Type B pancreatic cell (in vitro differentiated cells): ENCODE measurements at regions not wholly inside any gene's neighbourhood (a gene's known extent, or its start where the extent isn't known, plus 50 kb on each side); places are given as distances from the start of the nearest gene placed in this dataset.

Experiments used
- DNase-seq: peaks from one replicate; pipeline ENCODE4 v3.0.0; 2021; ENCODE audit warnings: mixed read lengths; ENCODE audit not compliant: unreplicated experiment; ENCODE audit errors: extremely low spot score
- H3K27ac Mint-ChIP-seq: 2 replicates; pipeline ENCODE4 v1.8.0; 2021; ENCODE audit warnings: mild to moderate bottlenecking, mixed read lengths
- H3K27me3 Mint-ChIP-seq: 2 replicates; pipeline ENCODE4 v1.8.0; 2021; ENCODE audit warnings: mixed read lengths
- H3K36me3 Mint-ChIP-seq: 2 replicates; pipeline ENCODE4 v1.8.0; 2021; ENCODE audit warnings: mixed read lengths
- H3K4me1 Mint-ChIP-seq: one replicate; pipeline ENCODE4 v1.8.0; 2021; ENCODE audit warnings: mixed read lengths; ENCODE audit not compliant: unreplicated experiment
- H3K4me3 Mint-ChIP-seq: 2 replicates; pipeline ENCODE4 v1.8.0; 2021; ENCODE audit warnings: mild to moderate bottlenecking, mixed read lengths
- H3K9me3 Mint-ChIP-seq: 2 replicates; pipeline ENCODE4 v1.8.0; 2021; ENCODE audit warnings: mixed read lengths
- CTCF ChIP-seq: fragments of 200-600 bp; sonication (generic); conservative IDR thresholded peaks from 2 replicates; pipeline ENCODE4 v1.5.0; 2021; ENCODE audit warnings: antibody characterized with exemption, mild to moderate bottlenecking

- Mint-ChIP-seq H3K4me1 (no peaks in the 10 kb centered on the region), H3K27ac (no peak overlapping the region), H3K36me3 (no peaks in the 10 kb centered on the region), H3K9me3 (no peaks in the 10 kb centered on the region), H3K4me3 (no peak overlapping the region), H3K27me3 (no peaks in the 10 kb centered on the region)
- no peak for DNase-seq
- no peak for TF ChIP-seq CTCF
Observed at GRCh38 chr1:191592907-191593306, 565.4 kb upstream of the RGS18 start.

DNA sequence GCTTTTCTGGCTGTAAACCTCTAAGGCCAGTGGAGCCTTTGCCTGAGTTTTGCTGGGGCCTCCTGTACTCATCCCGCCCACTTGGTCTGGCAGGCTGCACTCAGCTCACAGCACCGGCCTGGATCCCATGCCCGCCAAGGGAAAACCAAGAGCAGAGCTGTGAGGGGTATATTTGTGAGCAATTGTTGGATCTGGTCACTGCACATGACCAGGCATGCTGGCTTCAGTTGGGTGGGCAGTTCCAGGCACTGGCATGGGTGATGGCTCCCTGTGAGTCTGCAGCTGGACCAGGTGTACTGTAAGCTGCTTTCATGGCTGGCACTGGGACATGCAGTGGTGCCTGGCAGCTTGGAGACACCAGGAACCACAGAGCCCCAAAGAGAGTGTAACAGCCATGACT is 563.1 kb upstream of the RGS18 start:
- Mint-ChIP-seq H3K27ac (no peak overlapping the region), H3K4me3 (no peak overlapping the region), H3K27me3 (no peaks in the 10 kb centered on the region), H3K9me3 (no peaks in the 10 kb centered on the region), H3K4me1 (no peaks in the 10 kb centered on the region), H3K36me3 (no peaks in the 10 kb centered on the region)
- no peak for DNase-seq
- TF ChIP-seq CTCF: no peak

DNA sequence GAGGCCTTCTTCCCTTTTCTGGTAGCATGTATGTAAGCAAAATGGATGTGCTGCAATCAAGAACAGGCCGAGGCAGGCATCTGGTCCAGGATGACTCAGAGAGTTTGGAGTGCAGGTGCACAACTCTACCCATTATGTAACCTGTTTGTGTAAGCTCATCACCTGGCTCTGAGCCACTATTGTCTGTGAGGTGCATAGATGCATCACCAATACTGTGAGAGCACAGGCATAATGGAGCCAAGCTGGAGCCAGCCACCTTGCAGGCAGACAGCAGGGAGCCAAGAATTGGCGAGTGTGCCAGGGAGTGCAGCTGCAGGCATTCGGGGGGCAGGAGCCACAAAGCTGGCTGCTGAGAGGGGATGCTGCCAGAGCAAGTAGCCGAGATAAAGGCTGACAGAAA is 549.9 kb upstream of the RGS18 start:
- H3K27me3 Mint-ChIP-seq: no peaks in the 10 kb centered on the region

DNA sequence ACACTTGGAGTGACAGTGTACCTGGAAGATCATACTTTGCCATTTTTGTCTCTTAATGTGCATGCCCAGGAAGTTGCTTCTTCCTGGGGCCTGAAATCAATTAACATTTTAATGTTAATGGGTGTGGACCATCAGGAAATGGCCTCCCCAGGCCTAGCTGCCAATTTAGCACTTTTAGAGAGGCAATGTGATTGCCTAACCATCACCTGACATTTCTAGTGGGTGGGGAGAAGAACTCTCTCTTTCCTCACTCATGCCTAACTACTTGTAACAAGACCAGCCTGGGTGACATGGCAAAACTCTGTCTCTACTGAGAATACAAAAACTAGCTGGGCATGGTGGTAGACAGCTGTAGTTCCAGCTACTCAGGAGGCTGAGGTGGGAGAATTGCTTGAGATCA is 549.0 kb upstream of the RGS18 start:
- DNase-seq: no peak
- Mint-ChIP-seq H3K9me3 (no peaks in the 10 kb centered on the region), H3K27ac (no peak overlapping the region), H3K27me3 (no peaks in the 10 kb centered on the region), H3K4me3 (no peak overlapping the region), H3K36me3 (no peaks in the 10 kb centered on the region), H3K4me1 (no peaks in the 10 kb centered on the region)
- no peak for TF ChIP-seq CTCF

More for the DNA sequence above, 549.9 kb upstream of the RGS18 start:
- TF ChIP-seq CTCF: no peak
- no peaks in the 10 kb centered on the region for H3K36me3 Mint-ChIP-seq
- no peak overlapping the region for H3K27ac Mint-ChIP-seq
- no peak overlapping the region for H3K4me3 Mint-ChIP-seq
- no peaks in the 10 kb centered on the region for H3K4me1 Mint-ChIP-seq
- no peaks in the 10 kb centered on the region for H3K9me3 Mint-ChIP-seq
- DNase-seq: no peak

DNA sequence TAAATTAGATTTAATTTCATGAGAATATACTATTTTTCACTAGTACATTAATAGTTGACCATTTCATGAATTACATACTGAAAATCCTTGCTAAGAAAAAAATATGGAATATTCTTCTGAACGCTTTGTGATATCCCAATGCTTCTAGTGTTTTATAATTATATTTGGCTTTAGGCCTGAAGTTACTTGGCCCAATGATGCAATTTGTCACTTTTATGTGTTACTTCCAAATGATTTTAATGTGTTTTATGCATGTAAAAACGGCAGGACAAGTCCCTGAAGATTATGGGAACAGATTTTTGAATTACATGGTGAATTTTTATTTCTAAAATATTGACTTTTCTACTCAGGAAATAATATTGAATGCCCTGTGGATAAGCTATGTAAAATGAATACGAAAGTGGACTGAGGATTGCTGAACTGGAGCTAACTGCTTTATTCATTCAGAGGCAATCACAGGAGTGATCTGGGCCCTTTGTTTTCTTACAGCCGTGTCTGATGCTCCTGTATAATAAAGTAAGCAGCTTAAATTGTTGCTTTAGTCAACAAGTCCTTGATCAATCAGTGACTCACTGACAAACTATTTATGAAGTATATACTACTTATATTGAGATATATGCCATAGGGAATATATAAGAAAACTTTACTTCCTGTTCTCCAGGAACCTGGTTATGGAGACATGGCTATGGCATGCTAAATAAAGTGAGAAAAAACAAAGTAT is 543.0 kb upstream of the RGS18 start:
- no peaks in the 10 kb centered on the region for H3K4me1 Mint-ChIP-seq
- H3K9me3 Mint-ChIP-seq: no peaks in the 10 kb centered on the region
- no peaks in the 10 kb centered on the region for H3K36me3 Mint-ChIP-seq
- TF ChIP-seq CTCF: no peak
- DNase-seq: no peak
- no peak overlapping the region for H3K27ac Mint-ChIP-seq
- no peaks in the 10 kb centered on the region for H3K27me3 Mint-ChIP-seq
- no peak overlapping the region for H3K4me3 Mint-ChIP-seq

- H3K27ac Mint-ChIP-seq: no peak overlapping the region
- no peak for TF ChIP-seq CTCF
- DNase-seq: no peak
- H3K4me1 Mint-ChIP-seq: no peaks in the 10 kb centered on the region
- H3K27me3 Mint-ChIP-seq: no peaks in the 10 kb centered on the region
- no peaks in the 10 kb centered on the region for H3K9me3 Mint-ChIP-seq
- no peaks in the 10 kb centered on the region for H3K36me3 Mint-ChIP-seq
- no peak overlapping the region for H3K4me3 Mint-ChIP-seq
Observed at GRCh38 chr1:191618181-191618580, 540.1 kb upstream of the RGS18 start.
